ENCODE measurements at regions not wholly inside any gene's neighbourhood (a gene's known extent, or its start where the extent isn't known, plus 50 kb on each side); places are given as distances from the start of the nearest gene placed in this dataset.
A peak's percentile ranks its signal among the peaks of the same experiment; 100 is the strongest.

- Histone ChIP-seq H3K36me3 (ENCODE audit: insufficient read depth) (no peaks in the 10 kb centered on the region), H3K9me2 (ENCODE audit: insufficient read depth) (no peaks in the 10 kb centered on the region), H3K27me3 (ENCODE audit: insufficient read depth) (no peaks in the 10 kb centered on the region), H3K4me1 (ENCODE audit: insufficient read depth) (peaks cover 10% of the 10 kb centered on the region; the same call in 1 of the 2 replicates), H3F3A (replicated peaks; ENCODE audit: low read depth) (no peaks in the 10 kb centered on the region), H2AFZ (no peak overlapping the region), H3K4me3 (no peak overlapping the region), H4K20me1 (replicated peaks; ENCODE audit: insufficient read depth) (no peaks in the 10 kb centered on the region), H3K4me2 (no peak overlapping the region), H3K79me2 (replicated peaks; ENCODE audit: insufficient read depth) (no peaks in the 10 kb centered on the region), H3K27ac (ENCODE audit: low read depth) (no peak overlapping the region)
- no peaks in the 10 kb centered on the region for H3K27me3 Mint-ChIP-seq (ENCODE audit: insufficient read depth, low read depth, poor library complexity)
- ATAC-seq, result no peak
- no peak overlapping the region for H3K4me3 Mint-ChIP-seq
- no peak for TF ChIP-seq ZNF462 (CRISPR knock-in tag; IDR thresholded peaks at IDR 0.05)
- TF ChIP-seq STAT1 (IDR thresholded peaks at IDR 0.05; ENCODE audit: unreplicated experiment), result no peak
- TF ChIP-seq JUNB (IDR thresholded peaks at IDR 0.05; ENCODE audit: unreplicated experiment), result no peak
- TF ChIP-seq REST (IDR thresholded peaks at IDR 0.05; ENCODE audit: unreplicated experiment), result no peak
- no peak for TF ChIP-seq EZH2 (IDR thresholded peaks at IDR 0.05; ENCODE audit: low read depth, unreplicated experiment)
- no peak for TF ChIP-seq CTCF (conservative IDR thresholded peaks at IDR 0.05; ENCODE audit: low read depth in 2 of 2)
- TF ChIP-seq ZNF114 (CRISPR knock-in tag; IDR thresholded peaks at IDR 0.05), result no peak
- TF ChIP-seq ETS1 (IDR thresholded peaks at IDR 0.05), result no peak
- TF ChIP-seq EZH2phosphoT487 (IDR thresholded peaks at IDR 0.05; ENCODE audit: unreplicated experiment), result no peak
- no peak for TF ChIP-seq CREB1 (CRISPR knock-in tag; IDR thresholded peaks at IDR 0.05; ENCODE audit: low read depth)
- TF ChIP-seq NANOG (IDR thresholded peaks at IDR 0.05; ENCODE audit: borderline replicate concordance), result no peak
- TF ChIP-seq POLR2AphosphoS5 (IDR thresholded peaks at IDR 0.05; ENCODE audit: low read depth), result no peak
- no peak for TF ChIP-seq ZNF331 (CRISPR knock-in tag; IDR thresholded peaks at IDR 0.05; ENCODE audit: low read depth)
- DNase-seq (ENCODE audit: low spot score), result no peak
- peaks cover 9% of the 10 kb centered on the region; the same call in 2 of the 3 replicates for H3K4me1 Mint-ChIP-seq
- peak overlapping the region; percentile 41; the same call in 1 of the 2 replicates for H3K27ac Mint-ChIP-seq
- H3K36me3 Mint-ChIP-seq (ENCODE audit: low read depth), result no peaks in the 10 kb centered on the region
- peaks cover 4% of the 10 kb centered on the region; the same call in 1 of the 3 replicates for H3K9me3 Mint-ChIP-seq
These were observed 986.5 kb upstream of the ARRDC3 start for GRCh38 chr5:92369587-92369986.

Data from GM23338 (cell line).